ENCODE measurements at regions not wholly inside any gene's neighbourhood (a gene's known extent, or its start where the extent isn't known, plus 50 kb on each side); places are given as distances from the start of the nearest gene placed in this dataset.
"Not testable (repeated sequence)": the region's sequence is repeated elsewhere in the genome, so short reads cannot be mapped to it uniquely, and the experiment has no call there.

- no peak for DNase-seq (ENCODE audit: low read depth in 2 of 3, low spot score in 2 of 3)
Measured at GRCh38 chr11:81345609-81346008, 1388.1 kb downstream of the FAM181B start.

- DNase-seq (ENCODE audit: low read depth in 2 of 3, low spot score in 2 of 3): no peak
Measured at GRCh38 chr11:81342966-81343365, 1390.7 kb downstream of the FAM181B start.

GRCh38 chr11:81340225-81340624 lies 1393.4 kb downstream of the FAM181B start:
- no peak for DNase-seq (ENCODE audit: low read depth in 2 of 3, low spot score in 2 of 3)

GRCh38 chr11:81339521-81339920 lies 1394.1 kb downstream of the FAM181B start:
- no peak for DNase-seq (ENCODE audit: low read depth in 2 of 3, low spot score in 2 of 3)

GRCh38 chr11:81337756-81338155 lies 1395.9 kb downstream of the FAM181B start:
- no peak for DNase-seq (ENCODE audit: low read depth in 2 of 3, low spot score in 2 of 3)

GRCh38 chr11:81332276-81332675 lies 1401.4 kb downstream of the FAM181B start:
- no peak for DNase-seq (ENCODE audit: low read depth in 2 of 3, low spot score in 2 of 3)

GRCh38 chr11:81331611-81332235 lies 1401.9 kb downstream of the FAM181B start:
- DNase-seq (ENCODE audit: low read depth in 2 of 3, low spot score in 2 of 3): no peak

GRCh38 chr11:81331088-81331487 lies 1402.6 kb downstream of the FAM181B start:
- no peak for DNase-seq (ENCODE audit: low read depth in 2 of 3, low spot score in 2 of 3)

- DNase-seq (ENCODE audit: low read depth in 2 of 3, low spot score in 2 of 3): no peak
Measured at GRCh38 chr11:81303038-81303664, 1430.5 kb downstream of the FAM181B start.

- DNase-seq (ENCODE audit: low read depth in 2 of 3, low spot score in 2 of 3): no peak
Measured at GRCh38 chr11:81301166-81301830, 1432.4 kb downstream of the FAM181B start.

- no peak for DNase-seq (ENCODE audit: low read depth in 2 of 3, low spot score in 2 of 3)
Measured at GRCh38 chr11:81286959-81287358, 1446.7 kb downstream of the FAM181B start.

- DNase-seq (ENCODE audit: low read depth in 2 of 3, low spot score in 2 of 3): no peak
Measured at GRCh38 chr11:81286550-81286949, 1447.1 kb downstream of the FAM181B start.

- not testable (repeated sequence) for DNase-seq (ENCODE audit: low read depth in 2 of 3, low spot score in 2 of 3)
Measured at GRCh38 chr11:81280228-81280627, 1453.4 kb downstream of the FAM181B start.

GRCh38 chr11:81278991-81279390 lies 1454.7 kb downstream of the FAM181B start:
- no peak for DNase-seq (ENCODE audit: low read depth in 2 of 3, low spot score in 2 of 3)

GRCh38 chr11:81270686-81271085 lies 1463.0 kb downstream of the FAM181B start:
- no peak for DNase-seq (ENCODE audit: low read depth in 2 of 3, low spot score in 2 of 3)

- no peak for DNase-seq (ENCODE audit: low read depth in 2 of 3, low spot score in 2 of 3)
Measured at GRCh38 chr11:81267246-81267645, 1466.4 kb downstream of the FAM181B start.

GRCh38 chr11:81259471-81259870 lies 1474.2 kb downstream of the FAM181B start:
- no peak for DNase-seq (ENCODE audit: low read depth in 2 of 3, low spot score in 2 of 3)

GRCh38 chr11:81255895-81256294 lies 1477.8 kb downstream of the FAM181B start:
- no peak for DNase-seq (ENCODE audit: low read depth in 2 of 3, low spot score in 2 of 3)

- DNase-seq (ENCODE audit: low read depth in 2 of 3, low spot score in 2 of 3): no peak
Measured at GRCh38 chr11:81253244-81253643, 1480.4 kb downstream of the FAM181B start.

GRCh38 chr11:81246941-81247340 lies 1486.7 kb downstream of the FAM181B start:
- no peak for DNase-seq (ENCODE audit: low read depth in 2 of 3, low spot score in 2 of 3)

GRCh38 chr11:81245791-81246190 lies 1487.9 kb downstream of the FAM181B start:
- no peak for DNase-seq (ENCODE audit: low read depth in 2 of 3, low spot score in 2 of 3)

- DNase-seq (ENCODE audit: low read depth in 2 of 3, low spot score in 2 of 3): no peak
Measured at GRCh38 chr11:81241672-81242275, 1491.9 kb downstream of the FAM181B start.

All from hematopoietic multipotent progenitor cell (in vitro differentiated cells).